Upper lobe of right lung (tissue), 1 donor: ENCODE measurements at regions not wholly inside any gene's neighbourhood (a gene's known extent, or its start where the extent isn't known, plus 50 kb on each side); places are given as distances from the start of the nearest gene placed in this dataset.

Source experiments
- ATAC-seq: fragments of 200-7000 bp; cut with Tn5 transposase; one replicate; pipeline ENCODE4 v1.9.1; 2020; ENCODE audit warnings: mild to moderate bottlenecking, moderate library complexity
- DNase-seq: peaks from one replicate; pipeline ENCODE4 v3.0.0-alpha.2; 2020
- H3K27ac ChIP-seq: fragments of 200-600 bp; one replicate; pipeline ENCODE4 v1.8.0; 2022
- H3K27me3 ChIP-seq: fragments of 200-600 bp; one replicate; pipeline ENCODE4 v1.8.0; 2022; ENCODE audit warnings: mild to moderate bottlenecking
- H3K36me3 ChIP-seq: fragments of 200-600 bp; one replicate; pipeline ENCODE4 v1.8.0; 2022
- H3K4me1 ChIP-seq: fragments of 200-600 bp; one replicate; pipeline ENCODE4 v1.8.0; 2022
- H3K4me3 ChIP-seq: fragments of 200-600 bp; one replicate; pipeline ENCODE4 v1.8.0; 2022; ENCODE audit warnings: mild to moderate bottlenecking
- H3K9me3 ChIP-seq: fragments of 200-600 bp; one replicate; pipeline ENCODE4 v1.8.0; 2022
- CTCF ChIP-seq: fragments of 200-600 bp; IDR thresholded peaks from one replicate; pipeline ENCODE4 v1.8.0; 2022; ENCODE audit warnings: antibody characterized with exemption
- intact Hi-C: fragments of 100-400 bp; cut with DNase I; formaldehyde crosslinking; loops from one replicate; pipeline ENCODE4 v1.11.0; 2022
- donor health status: DM: no; HTN: yes; CAD: no; lungs with severe emphysema.

DNA sequence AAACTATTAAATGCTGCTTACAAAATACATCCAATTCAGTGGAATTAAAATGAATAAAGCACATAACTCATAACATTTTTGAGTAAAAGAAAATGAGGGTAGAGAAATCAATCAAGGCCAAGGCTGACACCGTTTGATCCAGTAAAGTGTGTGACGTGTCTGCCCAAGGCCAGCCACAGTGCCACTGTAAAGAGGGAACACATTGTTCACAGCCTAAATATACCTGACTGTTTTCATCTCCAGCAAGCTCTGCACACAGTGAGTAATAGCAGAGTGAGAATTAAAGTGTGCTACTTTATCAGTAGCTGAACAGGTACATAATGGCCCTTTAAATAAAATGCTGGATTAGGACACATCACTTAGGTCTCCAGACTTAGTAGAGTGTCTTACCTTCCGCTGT is 130.8 kb upstream of the DPP6 start:
- no peak for TF ChIP-seq CTCF
- no peaks in the 10 kb centered on the region for H3K4me1 ChIP-seq
- H3K9me3 ChIP-seq, result no peaks in the 10 kb centered on the region
- no peak overlapping the region for H3K27ac ChIP-seq
- H3K36me3 ChIP-seq, result no peaks in the 10 kb centered on the region
- intact Hi-C loops, result no loop called here
- H3K27me3 ChIP-seq, result no peaks in the 10 kb centered on the region
- DNase-seq, result no peak
- H3K4me3 ChIP-seq, result no peak overlapping the region
- ATAC-seq, result no peak

GRCh38 chr7:153930696-153931095 is 121.5 kb upstream of the DPP6 start:
- Histone ChIP-seq H3K27ac (no peak overlapping the region), H3K36me3 (no peaks in the 10 kb centered on the region), H3K9me3 (no peaks in the 10 kb centered on the region), H3K27me3 (no peaks in the 10 kb centered on the region), H3K4me1 (no peaks in the 10 kb centered on the region), H3K4me3 (no peak overlapping the region)
- TF ChIP-seq CTCF, result no peak
- intact Hi-C loops, result no loop called here
- ATAC-seq (no peak), DNase-seq (no peak)

GRCh38 chr7:153934048-153934447 is 118.2 kb upstream of the DPP6 start:
- H3K27ac ChIP-seq, result no peak overlapping the region
- H3K9me3 ChIP-seq, result no peaks in the 10 kb centered on the region
- H3K27me3 ChIP-seq, result no peaks in the 10 kb centered on the region
- intact Hi-C loops, result no loop called here
- H3K4me3 ChIP-seq, result no peak overlapping the region
- no peaks in the 10 kb centered on the region for H3K4me1 ChIP-seq
- H3K36me3 ChIP-seq, result no peaks in the 10 kb centered on the region
- ATAC-seq, result no peak
- DNase-seq, result no peak
- no peak for TF ChIP-seq CTCF

- TF ChIP-seq CTCF, result no peak
- H3K27ac ChIP-seq, result no peak overlapping the region
- no peaks in the 10 kb centered on the region for H3K27me3 ChIP-seq
- no peaks in the 10 kb centered on the region for H3K9me3 ChIP-seq
- H3K4me3 ChIP-seq, result no peak overlapping the region
- intact Hi-C loops, result no loop called here
- ATAC-seq, result no peak
- DNase-seq, result no peak
- H3K4me1 ChIP-seq, result no peaks in the 10 kb centered on the region
- no peaks in the 10 kb centered on the region for H3K36me3 ChIP-seq
Measured at GRCh38 chr7:153934629-153935028, 117.6 kb upstream of the DPP6 start.

DNA sequence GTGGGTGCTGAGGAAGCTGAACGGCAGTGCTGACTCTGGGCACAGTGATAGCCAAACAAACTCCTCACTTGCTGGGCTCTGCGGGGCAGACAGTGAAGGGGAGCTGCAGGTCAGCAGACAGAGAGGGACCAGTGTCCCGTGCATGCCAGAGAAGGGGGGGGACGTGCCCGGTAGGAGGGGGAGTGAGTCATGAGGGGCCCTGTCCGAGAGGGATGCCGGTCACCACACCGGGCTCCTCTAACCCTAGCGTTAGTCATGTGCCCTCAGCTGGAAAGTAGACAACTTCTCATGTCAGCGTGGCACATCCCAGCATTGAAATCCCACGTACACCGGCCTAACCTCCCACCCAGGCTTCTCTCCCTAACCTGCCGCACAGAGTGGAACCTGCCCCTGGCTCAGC is 117.1 kb upstream of the DPP6 start:
- no peaks in the 10 kb centered on the region for H3K27me3 ChIP-seq
- no peak for TF ChIP-seq CTCF
- DNase-seq (no peak), ATAC-seq (no peak)
- H3K27ac ChIP-seq, result no peak overlapping the region
- no peak overlapping the region for H3K4me3 ChIP-seq
- no peaks in the 10 kb centered on the region for H3K9me3 ChIP-seq
- no peaks in the 10 kb centered on the region for H3K4me1 ChIP-seq
- intact Hi-C loops, result no loop called here
- H3K36me3 ChIP-seq, result no peaks in the 10 kb centered on the region

- Histone ChIP-seq H3K4me1 (no peaks in the 10 kb centered on the region), H3K27me3 (no peaks in the 10 kb centered on the region), H3K36me3 (no peaks in the 10 kb centered on the region), H3K9me3 (no peaks in the 10 kb centered on the region), H3K4me3 (no peak overlapping the region), H3K27ac (no peak overlapping the region)
- DNase-seq (no peak), ATAC-seq (no peak)
- TF ChIP-seq CTCF, result no peak
- intact Hi-C loops, result no loop called here
Measured at GRCh38 chr7:153938451-153938850, 113.7 kb upstream of the DPP6 start.
